HTR-8/SVneo (cell line): ENCODE measurements at regions not wholly inside any gene's neighbourhood (a gene's known extent, or its start where the extent isn't known, plus 50 kb on each side); places are given as distances from the start of the nearest gene placed in this dataset.
"Not testable (repeated sequence)": the region's sequence is repeated elsewhere in the genome, so short reads cannot be mapped to it uniquely, and the experiment has no call there.

Experiments used
- DNase-seq: peaks from one replicate; pipeline ENCODE4 v3.0.0; 2011; ENCODE audit warnings: low spot score, mixed read lengths; ENCODE audit not compliant: insufficient read length
- FAIRE-seq: peaks from 2 replicates; lab custom pipeline; 2011; peaks lifted over from hg19 to GRCh38; lab: Jason Lieb, UNC

DNA sequence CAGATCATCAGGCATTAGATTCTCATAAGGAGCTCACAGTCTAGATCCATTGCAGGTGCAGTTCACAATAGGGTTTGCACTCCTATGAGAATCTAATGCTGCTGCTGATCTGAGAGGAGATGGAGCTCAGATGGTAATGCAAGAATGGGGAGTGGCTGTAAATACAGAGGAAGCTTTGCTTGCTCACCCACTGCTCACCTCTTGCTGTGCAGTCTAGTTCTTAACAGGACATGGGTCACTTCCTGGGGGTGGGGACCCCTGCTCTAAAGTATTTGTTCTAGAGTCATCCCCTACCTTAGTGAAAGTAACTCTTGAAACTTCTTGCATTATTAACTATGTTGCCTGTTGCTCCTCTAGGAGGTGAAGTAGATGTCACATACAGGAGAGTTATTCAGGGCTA lies 171.3 kb upstream of the PARD3B start:
- no peak for FAIRE-seq

DNA sequence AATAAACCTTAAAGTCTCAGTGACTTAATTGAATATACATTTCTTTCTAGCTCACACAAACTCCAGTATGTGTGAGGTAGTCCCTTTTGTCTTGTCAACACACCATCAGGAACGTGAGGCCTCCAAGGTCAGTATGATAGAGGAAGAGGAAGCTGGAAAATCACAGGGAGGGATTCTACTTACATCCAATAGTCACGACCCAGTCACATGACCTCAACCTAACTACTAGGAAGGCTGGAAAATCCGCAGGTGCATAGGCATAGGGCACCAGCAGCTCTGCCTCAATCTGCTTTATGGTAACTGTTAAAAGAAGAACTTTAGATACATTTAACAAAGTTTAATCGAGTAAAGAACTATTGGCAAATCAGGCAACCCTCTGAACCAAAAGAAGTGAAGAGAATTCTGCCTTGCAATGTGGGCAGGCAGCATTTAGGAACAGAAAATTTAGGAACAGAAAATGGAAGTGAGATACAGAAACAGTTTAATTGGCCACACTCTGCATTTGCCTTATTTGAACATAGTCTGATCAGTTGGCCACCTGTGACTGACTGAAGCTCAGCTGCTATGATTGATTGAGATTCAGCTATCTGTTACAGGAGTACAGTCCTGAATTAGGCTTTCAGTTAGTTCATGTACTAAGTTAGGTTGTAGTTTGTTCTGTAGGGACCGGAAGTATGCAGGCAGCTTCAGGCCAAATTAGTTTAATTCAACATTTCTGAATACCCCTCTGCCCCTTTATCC lies 165.0 kb upstream of the PARD3B start:
- FAIRE-seq (no peak), DNase-seq (no peak)

More for the DNA sequence above, 171.3 kb upstream of the PARD3B start:
- no peak for DNase-seq

- no peak for FAIRE-seq
- no peak for DNase-seq
Measured at GRCh38 chr2:204386668-204387067, 158.6 kb upstream of the PARD3B start.

GRCh38 chr2:204389120-204389519 lies 156.2 kb upstream of the PARD3B start:
- FAIRE-seq (no peak), DNase-seq (no peak)

DNA sequence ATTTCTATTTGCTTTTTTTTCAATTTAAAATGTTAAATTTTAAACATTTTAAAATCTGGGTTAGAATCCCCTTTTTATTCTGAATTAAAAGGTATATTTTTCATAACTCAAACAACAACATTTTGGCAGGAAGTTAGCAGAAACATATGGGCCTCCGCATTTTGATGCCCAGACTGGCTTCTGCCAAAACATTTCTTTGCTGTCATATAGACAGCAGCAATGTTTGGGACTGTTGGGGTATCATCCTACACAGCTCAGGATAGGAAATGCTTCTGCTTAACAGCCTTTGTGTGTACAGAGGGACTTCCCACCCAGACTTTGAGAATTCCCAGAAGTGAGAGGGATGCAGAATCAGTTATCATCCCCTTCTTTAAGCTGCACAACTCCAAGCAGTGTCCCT lies 155.4 kb upstream of the PARD3B start:
- no peak for FAIRE-seq

GRCh38 chr2:204395539-204395938 lies 149.7 kb upstream of the PARD3B start:
- DNase-seq, result no peak
- no peak for FAIRE-seq

More for the DNA sequence above, 155.4 kb upstream of the PARD3B start:
- DNase-seq, result no peak

DNA sequence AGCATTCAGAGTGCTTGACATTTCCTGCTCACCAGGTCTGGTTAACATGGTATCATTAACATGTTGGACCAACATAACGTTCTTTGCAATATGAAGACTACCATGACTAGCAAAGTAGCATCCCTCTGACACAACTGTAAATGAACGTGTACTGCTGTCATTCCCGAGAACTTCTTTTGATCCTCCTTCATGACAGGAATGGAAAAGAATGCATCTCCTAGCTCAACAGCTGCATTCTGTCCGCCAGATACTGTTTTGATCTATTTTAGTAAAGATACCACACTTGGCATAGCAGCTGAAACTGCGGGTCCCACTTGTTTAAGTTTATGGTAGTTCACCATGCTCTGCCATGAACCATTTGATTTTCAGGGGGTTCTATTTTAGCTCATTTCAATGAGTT lies 144.2 kb upstream of the PARD3B start:
- no peak for DNase-seq
- FAIRE-seq, result no peak

DNA sequence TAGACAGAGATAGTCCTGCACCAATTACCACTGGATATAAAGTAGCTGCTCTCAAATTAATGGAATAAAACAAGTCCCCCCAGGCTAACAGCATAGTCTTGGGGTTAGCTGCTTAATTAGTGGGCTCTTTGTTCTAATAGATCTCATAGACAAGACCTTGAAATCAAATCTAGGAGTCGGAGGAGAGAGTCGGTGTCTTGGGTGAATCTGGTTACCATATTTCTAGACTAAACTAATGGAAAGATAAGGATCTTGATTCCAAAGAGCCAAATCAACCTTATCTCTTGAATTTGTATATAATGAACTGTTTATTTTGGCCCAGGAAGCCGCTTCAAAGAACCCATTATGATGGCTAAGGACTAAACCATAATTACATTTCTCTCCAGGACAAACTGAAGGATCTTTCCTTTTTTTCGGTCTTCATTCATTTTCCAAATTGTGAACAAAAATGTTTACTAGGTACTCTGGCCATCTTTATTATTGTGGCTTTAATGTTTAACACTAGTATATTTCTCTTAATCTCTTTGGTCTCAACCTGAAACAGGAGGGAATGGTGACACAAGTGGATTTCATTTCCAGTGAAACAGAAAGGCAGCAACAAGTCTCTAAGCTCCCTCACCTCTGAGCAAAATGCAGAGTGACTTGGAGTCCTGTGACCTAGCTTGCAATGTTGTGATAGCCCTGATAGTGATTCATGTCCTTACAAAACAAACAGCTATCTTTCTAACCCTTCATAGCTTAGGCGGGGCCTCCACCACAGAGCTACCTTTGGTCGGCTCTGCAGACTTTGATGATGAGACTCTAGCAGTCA lies 137.9 kb upstream of the PARD3B start:
- no peak for FAIRE-seq
- no peak for DNase-seq

GRCh38 chr2:204412782-204413181 lies 132.5 kb upstream of the PARD3B start:
- FAIRE-seq, DNase-seq: not testable (repeated sequence)

GRCh38 chr2:204415406-204416181 lies 129.7 kb upstream of the PARD3B start:
- FAIRE-seq (no peak), DNase-seq (no peak)

GRCh38 chr2:204416236-204416635 lies 129.0 kb upstream of the PARD3B start:
- FAIRE-seq (no peak), DNase-seq (no peak)

DNA sequence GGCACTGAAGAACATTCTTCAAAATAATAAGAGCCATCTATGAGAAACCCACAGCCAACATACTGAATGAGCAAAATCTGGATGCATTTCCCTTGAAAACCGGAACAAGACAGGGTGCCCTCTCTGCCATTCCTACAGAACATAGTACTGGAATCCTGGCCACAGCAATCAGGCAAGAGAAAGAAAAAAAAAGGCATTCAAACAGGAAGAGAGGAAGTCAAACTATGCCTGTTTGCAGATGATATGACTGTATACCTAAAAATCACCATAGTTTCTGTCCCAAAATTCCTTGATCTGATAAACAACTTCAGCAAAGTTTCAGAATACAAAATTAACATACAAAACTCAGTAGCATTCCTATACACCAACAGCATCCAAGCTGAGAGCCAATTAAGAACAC lies 119.5 kb upstream of the PARD3B start:
- no peak for FAIRE-seq
- DNase-seq, result no peak

GRCh38 chr2:204428675-204429074 lies 116.6 kb upstream of the PARD3B start:
- DNase-seq (no peak), FAIRE-seq (no peak)

DNA sequence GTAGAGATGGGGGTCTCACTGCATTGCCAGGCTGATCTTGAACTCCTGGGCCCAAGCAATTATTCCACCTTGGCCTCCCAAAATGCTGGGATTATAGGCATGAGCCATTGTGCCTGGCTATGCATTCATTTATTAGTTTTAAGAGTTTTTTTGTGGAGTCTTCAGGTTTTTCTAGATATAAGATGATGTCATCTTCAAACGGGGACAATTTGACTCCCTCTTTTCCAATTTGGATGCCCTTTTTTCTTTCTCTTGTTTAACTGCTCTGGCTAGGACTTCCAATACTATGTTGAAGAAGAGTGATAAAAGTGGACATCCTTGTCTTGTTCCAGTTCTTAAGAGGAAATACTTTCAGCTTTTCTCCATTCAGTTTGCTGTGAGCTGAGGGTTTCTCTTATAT lies 113.7 kb upstream of the PARD3B start:
- FAIRE-seq, result no peak
- no peak for DNase-seq

DNA sequence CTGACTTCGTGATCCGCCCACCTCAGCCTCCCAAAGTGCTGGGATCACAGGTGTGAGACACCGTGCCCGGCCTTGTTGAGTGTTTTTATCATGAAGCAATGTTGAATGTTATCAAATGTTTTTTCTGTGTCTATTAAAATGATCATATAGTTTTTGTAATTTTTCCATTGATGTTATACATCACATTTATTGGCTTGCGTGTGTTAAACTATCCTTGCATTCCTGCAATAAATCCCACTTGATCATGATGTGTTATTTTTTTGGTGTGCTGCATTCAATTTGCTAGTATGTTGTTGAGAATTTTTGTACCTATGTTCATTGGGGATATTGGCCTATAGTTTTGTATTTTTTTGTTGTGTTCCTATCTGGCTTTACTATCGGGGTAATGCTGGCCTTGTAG lies 113.1 kb upstream of the PARD3B start:
- DNase-seq, result no peak
- no peak for FAIRE-seq

- FAIRE-seq (no peak), DNase-seq (no peak)
Measured at GRCh38 chr2:204434660-204435462, 110.4 kb upstream of the PARD3B start.

DNA sequence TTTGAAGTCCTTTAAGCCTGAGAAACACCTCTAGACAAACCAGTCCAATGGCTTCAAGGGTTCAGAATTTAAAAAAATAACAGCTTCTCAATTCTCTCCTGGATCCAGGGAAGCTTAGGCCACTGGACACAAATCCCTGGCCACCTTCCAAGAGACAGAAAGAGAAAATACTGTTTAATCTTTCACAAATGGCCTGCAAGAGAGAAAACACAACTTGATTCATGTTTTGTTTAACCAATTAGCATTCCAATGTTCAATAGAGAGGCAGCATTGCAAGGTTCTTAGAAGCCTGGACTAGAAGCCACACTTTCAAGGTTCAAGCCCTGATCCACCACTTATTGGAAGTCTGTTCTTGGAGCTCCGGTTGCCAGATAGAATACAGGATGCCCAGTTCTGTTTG lies 109.0 kb upstream of the PARD3B start:
- no peak for DNase-seq
- FAIRE-seq, result no peak

GRCh38 chr2:204437408-204437807 lies 107.9 kb upstream of the PARD3B start:
- DNase-seq, result no peak
- FAIRE-seq, result no peak

DNA sequence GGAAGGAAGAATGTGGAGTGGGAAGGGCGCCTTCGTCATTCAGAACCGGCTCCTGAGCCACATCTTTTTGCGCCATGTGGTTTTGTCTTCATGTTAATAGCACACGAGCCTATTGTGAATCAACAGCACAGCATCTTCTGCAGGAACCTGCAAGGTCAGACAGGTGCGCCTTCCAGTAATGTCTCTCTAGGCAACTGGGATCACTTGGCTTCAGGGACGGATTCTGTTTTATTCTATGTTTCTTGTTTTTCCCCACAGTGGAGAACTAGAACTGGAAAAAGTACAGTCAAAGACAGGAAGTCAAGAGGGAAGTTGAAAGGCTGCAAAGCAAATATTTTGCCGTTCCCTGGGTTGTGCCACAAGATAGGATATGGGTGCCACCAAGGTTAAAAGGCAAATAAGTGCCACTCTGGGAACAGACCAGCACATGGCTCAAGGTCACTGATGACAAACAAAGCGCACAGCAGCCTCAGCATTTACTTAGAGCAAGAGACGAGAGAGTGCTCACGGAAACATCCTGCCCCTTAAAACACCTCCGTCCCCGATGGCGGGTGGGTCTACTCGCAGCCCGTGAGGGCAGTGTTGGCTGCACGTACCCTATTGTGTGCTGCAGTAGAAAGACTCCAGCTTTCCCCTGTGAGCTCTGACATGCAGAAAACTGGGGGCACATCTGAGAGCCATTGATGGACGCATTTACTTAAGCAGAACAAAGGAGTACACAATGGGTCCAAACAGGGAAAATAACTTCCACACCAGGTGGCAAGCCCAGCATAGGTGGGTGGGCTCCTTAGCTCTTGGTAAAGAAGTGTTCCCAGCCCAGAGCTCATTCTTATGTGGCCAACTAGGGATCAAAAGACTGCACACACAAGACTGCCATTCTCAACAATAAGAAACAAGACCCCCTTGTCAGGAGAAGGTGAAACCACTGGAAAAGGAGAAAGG lies 107.2 kb upstream of the PARD3B start:
- FAIRE-seq, result no peak
- no peak for DNase-seq
